ENCODE measurements at regions not wholly inside any gene's neighbourhood (a gene's known extent, or its start where the extent isn't known, plus 50 kb on each side); places are given as distances from the start of the nearest gene placed in this dataset.

DNA sequence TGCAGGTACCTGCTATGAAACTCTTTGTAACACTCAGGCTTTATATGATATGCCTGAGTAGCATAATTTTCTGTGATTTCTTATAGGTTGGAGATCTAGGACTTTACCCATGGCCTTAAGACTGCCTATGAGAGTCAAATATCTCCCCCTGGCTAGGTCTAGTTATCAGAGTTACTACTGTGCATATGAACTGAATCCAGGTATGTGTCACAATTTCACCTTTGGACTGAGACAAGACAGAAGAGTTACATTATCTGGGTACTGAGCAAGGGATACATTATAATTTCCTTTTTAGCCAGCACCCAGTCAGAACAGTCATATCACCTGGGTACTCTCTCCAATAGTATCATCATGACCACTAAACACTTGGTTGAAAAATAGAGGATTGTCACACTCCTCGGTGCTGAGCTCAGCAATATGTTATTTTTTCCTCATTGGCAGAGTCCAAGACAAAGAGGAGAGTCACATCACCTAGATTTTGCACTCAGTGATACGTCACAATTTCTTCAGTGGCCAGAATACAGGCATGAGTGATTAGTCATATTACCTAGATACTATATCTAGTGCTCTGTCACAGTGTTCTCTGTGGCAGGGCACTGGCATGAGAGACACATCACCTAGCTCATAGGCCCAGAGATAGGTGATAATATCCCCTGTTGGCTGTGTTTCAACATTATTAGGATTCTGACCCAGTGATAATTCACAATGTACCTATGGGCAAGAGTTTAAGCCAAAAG, 1027.6 kb upstream of the AMELY start:
- TF ChIP-seq, protein P1, sequence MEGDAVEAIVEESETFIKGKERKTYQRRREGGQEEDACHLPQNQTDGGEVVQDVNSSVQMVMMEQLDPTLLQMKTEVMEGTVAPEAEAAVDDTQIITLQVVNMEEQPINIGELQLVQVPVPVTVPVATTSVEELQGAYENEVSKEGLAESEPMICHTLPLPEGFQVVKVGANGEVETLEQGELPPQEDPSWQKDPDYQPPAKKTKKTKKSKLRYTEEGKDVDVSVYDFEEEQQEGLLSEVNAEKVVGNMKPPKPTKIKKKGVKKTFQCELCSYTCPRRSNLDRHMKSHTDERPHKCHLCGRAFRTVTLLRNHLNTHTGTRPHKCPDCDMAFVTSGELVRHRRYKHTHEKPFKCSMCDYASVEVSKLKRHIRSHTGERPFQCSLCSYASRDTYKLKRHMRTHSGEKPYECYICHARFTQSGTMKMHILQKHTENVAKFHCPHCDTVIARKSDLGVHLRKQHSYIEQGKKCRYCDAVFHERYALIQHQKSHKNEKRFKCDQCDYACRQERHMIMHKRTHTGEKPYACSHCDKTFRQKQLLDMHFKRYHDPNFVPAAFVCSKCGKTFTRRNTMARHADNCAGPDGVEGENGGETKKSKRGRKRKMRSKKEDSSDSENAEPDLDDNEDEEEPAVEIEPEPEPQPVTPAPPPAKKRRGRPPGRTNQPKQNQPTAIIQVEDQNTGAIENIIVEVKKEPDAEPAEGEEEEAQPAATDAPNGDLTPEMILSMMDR (IDR thresholded peaks at IDR 0.05), result no peak
- TF ChIP-seq POLR2A (IDR thresholded peaks at IDR 0.05), result no peak
